ENCODE measurements at regions not wholly inside any gene's neighbourhood (a gene's known extent, or its start where the extent isn't known, plus 50 kb on each side); places are given as distances from the start of the nearest gene placed in this dataset.

DNA sequence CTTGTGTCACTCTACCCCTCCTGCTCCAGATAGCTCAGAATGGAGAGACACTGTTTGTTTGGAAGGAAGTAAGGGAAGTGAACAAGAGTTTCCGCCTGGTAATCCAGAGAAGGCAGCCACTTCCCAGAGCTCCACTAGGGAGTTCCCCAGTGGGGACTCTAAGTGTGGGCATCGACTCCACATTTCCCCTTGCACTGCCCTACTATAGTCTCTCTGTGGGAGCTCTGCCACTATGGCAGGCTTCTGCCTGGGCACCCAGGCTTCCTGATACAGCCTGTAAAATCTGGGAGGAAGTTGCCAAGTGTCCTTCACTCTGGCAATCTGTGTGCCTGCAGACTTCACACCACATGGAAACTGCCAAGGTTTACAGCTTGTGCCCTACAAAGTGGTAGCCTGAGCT, 245.8 kb upstream of the DMD start:
- TF ChIP-seq, protein P1, sequence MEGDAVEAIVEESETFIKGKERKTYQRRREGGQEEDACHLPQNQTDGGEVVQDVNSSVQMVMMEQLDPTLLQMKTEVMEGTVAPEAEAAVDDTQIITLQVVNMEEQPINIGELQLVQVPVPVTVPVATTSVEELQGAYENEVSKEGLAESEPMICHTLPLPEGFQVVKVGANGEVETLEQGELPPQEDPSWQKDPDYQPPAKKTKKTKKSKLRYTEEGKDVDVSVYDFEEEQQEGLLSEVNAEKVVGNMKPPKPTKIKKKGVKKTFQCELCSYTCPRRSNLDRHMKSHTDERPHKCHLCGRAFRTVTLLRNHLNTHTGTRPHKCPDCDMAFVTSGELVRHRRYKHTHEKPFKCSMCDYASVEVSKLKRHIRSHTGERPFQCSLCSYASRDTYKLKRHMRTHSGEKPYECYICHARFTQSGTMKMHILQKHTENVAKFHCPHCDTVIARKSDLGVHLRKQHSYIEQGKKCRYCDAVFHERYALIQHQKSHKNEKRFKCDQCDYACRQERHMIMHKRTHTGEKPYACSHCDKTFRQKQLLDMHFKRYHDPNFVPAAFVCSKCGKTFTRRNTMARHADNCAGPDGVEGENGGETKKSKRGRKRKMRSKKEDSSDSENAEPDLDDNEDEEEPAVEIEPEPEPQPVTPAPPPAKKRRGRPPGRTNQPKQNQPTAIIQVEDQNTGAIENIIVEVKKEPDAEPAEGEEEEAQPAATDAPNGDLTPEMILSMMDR (IDR thresholded peaks at IDR 0.05): no peak
- TF ChIP-seq POLR2AphosphoS5 (IDR thresholded peaks at IDR 0.05) (no peak), POLR2A (IDR thresholded peaks at IDR 0.05) (no peak), EP300 (IDR thresholded peaks at IDR 0.05; ENCODE audit: low read depth) (no peak)

All from transverse colon (tissue), 4 donors.